ENCODE measurements at regions not wholly inside any gene's neighbourhood (a gene's known extent, or its start where the extent isn't known, plus 50 kb on each side); places are given as distances from the start of the nearest gene placed in this dataset.

DNA sequence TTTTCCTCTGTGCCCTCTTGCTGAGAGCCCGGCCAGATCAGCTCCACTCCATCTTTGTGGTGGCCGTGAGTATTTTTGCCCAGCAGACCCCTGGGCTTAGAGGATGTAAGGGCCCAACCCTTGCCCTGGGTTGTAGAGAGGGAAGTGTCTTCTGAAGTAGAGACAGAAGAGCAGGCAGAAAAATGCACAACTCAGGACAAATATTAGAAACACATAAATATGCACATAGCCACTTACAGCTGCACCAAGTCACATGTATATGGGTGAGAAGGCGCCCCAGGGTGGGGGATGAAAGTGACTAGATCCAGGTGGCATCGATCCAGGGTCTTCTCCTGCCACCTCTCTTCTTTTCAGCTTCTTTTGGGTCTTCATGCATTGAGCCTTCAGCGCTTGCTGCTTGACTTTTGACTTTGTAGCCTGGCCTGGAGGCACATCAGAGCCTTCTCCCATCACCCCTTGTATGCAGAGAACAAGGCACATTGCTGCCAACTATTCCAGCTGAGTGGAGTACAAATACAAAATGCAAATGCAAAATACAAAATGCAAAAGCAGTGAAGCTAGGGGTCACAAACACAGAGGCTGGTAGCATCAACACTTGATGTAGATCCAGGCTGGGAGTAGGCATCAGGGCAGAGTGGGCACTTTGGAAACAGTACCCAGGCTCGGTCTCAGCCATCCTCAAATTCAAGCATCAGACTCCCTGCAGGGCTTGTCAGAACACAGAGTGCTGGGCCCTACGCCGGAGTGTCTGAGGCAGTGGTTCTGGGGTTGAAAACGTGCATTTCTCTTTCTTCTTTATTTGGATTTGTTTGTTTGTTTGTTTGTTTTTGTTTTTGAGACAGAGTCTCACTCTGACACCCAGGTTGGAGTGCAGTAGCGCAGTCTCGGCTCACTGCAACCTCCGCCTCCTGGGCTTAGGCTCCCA, 133.0 kb downstream of the ASB7 start:
- TF ChIP-seq, protein P1, sequence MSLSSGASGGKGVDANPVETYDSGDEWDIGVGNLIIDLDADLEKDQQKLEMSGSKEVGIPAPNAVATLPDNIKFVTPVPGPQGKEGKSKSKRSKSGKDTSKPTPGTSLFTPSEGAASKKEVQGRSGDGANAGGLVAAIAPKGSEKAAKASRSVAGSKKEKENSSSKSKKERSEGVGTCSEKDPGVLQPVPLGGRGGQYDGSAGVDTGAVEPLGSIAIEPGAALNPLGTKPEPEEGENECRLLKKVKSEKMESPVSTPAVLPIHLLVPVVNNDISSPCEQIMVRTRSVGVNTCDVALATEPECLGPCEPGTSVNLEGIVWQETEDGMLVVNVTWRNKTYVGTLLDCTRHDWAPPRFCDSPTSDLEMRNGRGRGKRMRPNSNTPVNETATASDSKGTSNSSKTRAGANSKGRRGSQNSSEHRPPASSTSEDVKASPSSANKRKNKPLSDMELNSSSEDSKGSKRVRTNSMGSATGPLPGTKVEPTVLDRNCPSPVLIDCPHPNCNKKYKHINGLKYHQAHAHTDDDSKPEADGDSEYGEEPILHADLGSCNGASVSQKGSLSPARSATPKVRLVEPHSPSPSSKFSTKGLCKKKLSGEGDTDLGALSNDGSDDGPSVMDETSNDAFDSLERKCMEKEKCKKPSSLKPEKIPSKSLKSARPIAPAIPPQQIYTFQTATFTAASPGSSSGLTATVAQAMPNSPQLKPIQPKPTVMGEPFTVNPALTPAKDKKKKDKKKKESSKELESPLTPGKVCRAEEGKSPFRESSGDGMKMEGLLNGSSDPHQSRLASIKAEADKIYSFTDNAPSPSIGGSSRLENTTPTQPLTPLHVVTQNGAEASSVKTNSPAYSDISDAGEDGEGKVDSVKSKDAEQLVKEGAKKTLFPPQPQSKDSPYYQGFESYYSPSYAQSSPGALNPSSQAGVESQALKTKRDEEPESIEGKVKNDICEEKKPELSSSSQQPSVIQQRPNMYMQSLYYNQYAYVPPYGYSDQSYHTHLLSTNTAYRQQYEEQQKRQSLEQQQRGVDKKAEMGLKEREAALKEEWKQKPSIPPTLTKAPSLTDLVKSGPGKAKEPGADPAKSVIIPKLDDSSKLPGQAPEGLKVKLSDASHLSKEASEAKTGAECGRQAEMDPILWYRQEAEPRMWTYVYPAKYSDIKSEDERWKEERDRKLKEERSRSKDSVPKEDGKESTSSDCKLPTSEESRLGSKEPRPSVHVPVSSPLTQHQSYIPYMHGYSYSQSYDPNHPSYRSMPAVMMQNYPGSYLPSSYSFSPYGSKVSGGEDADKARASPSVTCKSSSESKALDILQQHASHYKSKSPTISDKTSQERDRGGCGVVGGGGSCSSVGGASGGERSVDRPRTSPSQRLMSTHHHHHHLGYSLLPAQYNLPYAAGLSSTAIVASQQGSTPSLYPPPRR (CRISPR knock-in tag; IDR thresholded peaks at IDR 0.05; ENCODE audit: borderline replicate concordance), result no peak
- TF ChIP-seq TRIM28 (IDR thresholded peaks at IDR 0.05), result no peak
- Histone ChIP-seq H3K4me2 (ENCODE audit: insufficient read depth, low read length) (no peak overlapping the region), H3K9me1 (ENCODE audit: control insufficient read depth, insufficient read depth, low read length) (no peaks in the 10 kb centered on the region), H3K27ac (ENCODE audit: extremely low read depth, low read depth, low read length) (no peak overlapping the region), H4K20me1 (replicated peaks; ENCODE audit: control insufficient read depth, insufficient read depth, low read length) (0 out of 2 replicates have a peak, but pooled peaks cover 3% of the 10 kb centered on the region), H3K4me3 (no peak overlapping the region), H2AFZ (ENCODE audit: low read depth, low read length) (no peak overlapping the region), H3K36me3 (ENCODE audit: control insufficient read depth, insufficient read depth, low read length) (no peaks in the 10 kb centered on the region), H3K27me3 (ENCODE audit: control insufficient read depth in 2 of 2, insufficient read depth in 2 of 2, low read length in 2 of 2) (peaks cover 5 to 46% of the 10 kb centered on the region in 2 experiments; a peak in 3 of 5 replicates), H3K4me1 (replicated peaks in 1 of 2; ENCODE audit: control insufficient read depth in 2 of 2, insufficient read depth in 2 of 2, low read length in 2 of 2) (no peaks in the 10 kb centered on the region), H3K79me2 (ENCODE audit: control insufficient read depth, insufficient read depth, low read length) (no peaks in the 10 kb centered on the region), H3K9ac (ENCODE audit: insufficient read depth in 1 of 2, low read depth in 2 of 2, low read length in 2 of 2) (no peak overlapping the region), H3K9me3 (replicated peaks; ENCODE audit: control insufficient read depth, insufficient read depth, low read depth, low read length) (no peaks in the 10 kb centered on the region)
- in situ Hi-C loops (cut with MboI), result no loop called here
- intact Hi-C loops (cut with micrococcal nuclease), result no loop called here
- DNase-seq (ENCODE audit: extremely low read depth in 1 of 4, low spot score in 3 of 4) (no peak), FAIRE-seq (no peak), ATAC-seq (no peak)
- ChIA-PET CTCF (ENCODE audit: low intra/inter-chr PET ratio) (no interaction called here), POLR2A (no interaction called here)
- no TSS peak for BruUV-seq (replicated peaks)
- WGBS (ENCODE audit: insufficient coverage, low coverage, missing lambda C conversion rate), result 0% methylated on average over 12 of the region's 12 CpGs

Data from K562 (cell line).